HEK293T (cell line): ENCODE measurements at regions not wholly inside any gene's neighbourhood (a gene's known extent, or its start where the extent isn't known, plus 50 kb on each side); places are given as distances from the start of the nearest gene placed in this dataset.

ENCODE experiments used
- ARNT ChIP-seq: fragments of 450-650 bp; IDR thresholded peaks from 2 replicates; pipeline ENCODE4 v1.6.1; 2017; ENCODE audit warnings: mild to moderate bottlenecking
- BHLHE40 ChIP-seq: fragments of 450-650 bp; IDR thresholded peaks from 2 replicates; pipeline ENCODE4 v1.6.1; 2016; ENCODE audit warnings: mild to moderate bottlenecking, moderate library complexity, borderline replicate concordance
- CTBP1 ChIP-seq: fragments of 450-650 bp; IDR thresholded peaks from 2 replicates; pipeline ENCODE4 v1.6.1; 2016; ENCODE audit warnings: borderline replicate concordance
- ELF4 ChIP-seq: fragments of 450-650 bp; IDR thresholded peaks from 2 replicates; pipeline ENCODE4 v1.6.1; 2017; ENCODE audit warnings: antibody characterized with exemption
- FOXK2 ChIP-seq: fragments of 450-650 bp; IDR thresholded peaks from 2 replicates; pipeline ENCODE4 v1.6.1; 2016; ENCODE audit warnings: mild to moderate bottlenecking
- L3MBTL2 ChIP-seq: fragments of 450-650 bp; conservative IDR thresholded peaks from 2 replicates; pipeline ENCODE4 v1.6.1; 2016; ENCODE audit warnings: mild to moderate bottlenecking
- TARDBP ChIP-seq: fragments of 450-650 bp; IDR thresholded peaks from 2 replicates; pipeline ENCODE4 v1.6.1; 2016

DNA sequence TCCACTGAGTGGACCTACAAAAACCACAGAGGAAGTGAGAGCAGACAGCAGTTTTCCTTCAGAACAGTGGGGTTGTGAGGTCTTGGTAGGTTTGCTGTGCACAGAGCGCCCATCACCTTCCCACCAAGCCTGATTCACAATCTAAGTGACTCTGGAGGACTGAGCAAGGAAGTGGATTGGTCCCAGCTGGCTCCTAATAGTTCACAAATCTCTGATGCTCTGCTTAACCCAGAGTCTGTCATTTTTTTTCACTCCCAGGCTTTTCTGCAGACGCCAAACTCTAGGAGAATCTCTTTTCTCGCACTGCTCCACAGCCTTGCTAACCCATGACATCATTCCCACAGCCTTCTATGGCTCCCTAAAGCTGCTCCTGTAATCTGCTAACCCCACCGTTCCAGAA is 280.4 kb downstream of the C1D start:
- no peak for TF ChIP-seq TARDBP
- TF ChIP-seq ARNT: no peak
- TF ChIP-seq CTBP1: no peak
- TF ChIP-seq L3MBTL2: no peak
- no peak for TF ChIP-seq FOXK2
- no peak for TF ChIP-seq ELF4
- TF ChIP-seq BHLHE40: no peak
